SH-SY5Y (cell line): ENCODE measurements at regions not wholly inside any gene's neighbourhood (a gene's known extent, or its start where the extent isn't known, plus 50 kb on each side); places are given as distances from the start of the nearest gene placed in this dataset.

Experiments used
- GATA2 ChIP-seq: IDR thresholded peaks from 2 replicates; pipeline ENCODE4 v1.6.1; 2011; ENCODE audit warnings: mild to moderate bottlenecking, low read depth, low read length
- GATA3 ChIP-seq: IDR thresholded peaks from 2 replicates; pipeline ENCODE4 v1.6.1; 2011; ENCODE audit warnings: low read depth, mild to moderate bottlenecking, low read length, moderate library complexity

- no peak for TF ChIP-seq GATA2
- TF ChIP-seq GATA3: no peak
Observed at GRCh38 chr2:122216901-122217300, 461.4 kb downstream of the TSN start.
